ENCODE measurements at regions not wholly inside any gene's neighbourhood (a gene's known extent, or its start where the extent isn't known, plus 50 kb on each side); places are given as distances from the start of the nearest gene placed in this dataset.

DNA sequence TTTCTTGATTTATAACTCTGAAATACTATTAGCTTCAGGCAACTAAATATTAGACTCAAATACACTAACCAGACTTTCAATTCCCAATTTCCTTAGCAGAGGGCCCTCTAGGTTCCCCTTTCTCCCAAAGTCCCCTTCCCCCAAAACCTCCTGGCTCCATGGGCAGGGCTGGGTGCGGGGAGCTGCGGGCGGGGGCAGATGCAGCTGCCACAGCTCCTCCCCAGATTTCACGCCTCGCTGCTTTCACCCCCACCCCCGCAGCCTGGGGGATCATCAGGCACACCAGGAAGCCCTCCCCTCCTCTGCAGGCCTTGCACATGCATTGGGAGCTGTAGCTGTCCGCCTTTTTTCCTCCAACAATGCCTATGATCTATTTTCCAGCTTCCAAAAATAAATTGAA, 82.8 kb upstream of the SPATA31C2 start:
- no peak for DNase-seq

DNA sequence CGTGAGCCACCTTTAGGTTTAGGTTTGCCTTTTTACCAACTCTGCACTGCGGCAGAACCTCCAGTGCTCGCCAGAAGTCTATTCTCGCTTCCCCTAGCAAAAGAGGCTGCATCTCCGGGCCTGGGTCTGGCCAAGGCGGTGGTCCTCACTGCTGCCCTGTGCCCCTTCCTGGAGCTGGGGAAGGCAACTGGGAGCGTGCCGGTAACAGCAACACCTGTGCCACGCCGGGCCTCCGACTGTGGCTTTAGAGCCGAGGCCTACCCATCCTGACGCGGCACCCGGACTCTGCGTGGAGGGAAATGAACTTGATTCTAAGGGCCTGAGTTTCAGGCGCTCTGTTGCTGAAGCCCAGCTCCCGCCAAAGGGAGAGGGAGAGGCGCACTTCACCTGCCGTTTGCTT, 82.4 kb upstream of the SPATA31C2 start:
- DNase-seq = no peak

DNA sequence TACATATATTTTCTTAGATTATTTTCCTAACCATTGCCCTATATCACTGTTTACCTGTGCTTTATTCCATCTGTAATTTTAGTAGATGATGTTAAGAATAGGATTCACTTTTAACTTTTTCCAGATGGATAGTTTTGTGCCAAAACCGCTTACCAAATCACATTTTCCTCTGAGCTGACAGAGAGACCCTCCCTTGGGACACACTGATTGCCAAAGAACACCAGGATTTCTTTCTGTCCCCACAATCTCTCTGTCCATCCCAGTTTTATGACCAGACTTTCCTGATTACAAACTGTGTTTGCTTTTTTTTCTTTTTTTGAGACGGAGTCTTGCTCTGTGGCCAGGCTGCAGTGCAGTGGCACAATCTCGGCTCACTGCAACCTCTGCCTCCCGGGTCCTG, 81.3 kb upstream of the SPATA31C2 start:
- DNase-seq = no peak

DNA sequence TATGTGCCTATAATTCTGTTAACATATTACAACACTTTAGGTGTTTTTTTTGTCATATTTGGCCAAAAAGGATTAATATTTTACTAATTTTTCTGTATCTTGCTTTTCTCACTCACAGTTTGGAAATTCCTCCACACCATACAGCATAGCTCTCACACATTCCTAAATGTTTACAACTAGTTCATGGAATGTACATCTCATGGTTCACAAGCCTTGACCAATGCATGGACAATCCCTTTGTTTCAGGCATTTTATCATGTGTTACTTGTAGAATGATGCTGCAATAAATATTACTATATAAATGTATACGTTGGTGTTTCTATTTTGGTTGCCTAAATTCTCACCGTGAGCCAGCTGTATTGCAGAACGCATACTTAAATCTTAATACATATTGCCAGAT, 80.5 kb upstream of the SPATA31C2 start:
- DNase-seq = no peak

DNA sequence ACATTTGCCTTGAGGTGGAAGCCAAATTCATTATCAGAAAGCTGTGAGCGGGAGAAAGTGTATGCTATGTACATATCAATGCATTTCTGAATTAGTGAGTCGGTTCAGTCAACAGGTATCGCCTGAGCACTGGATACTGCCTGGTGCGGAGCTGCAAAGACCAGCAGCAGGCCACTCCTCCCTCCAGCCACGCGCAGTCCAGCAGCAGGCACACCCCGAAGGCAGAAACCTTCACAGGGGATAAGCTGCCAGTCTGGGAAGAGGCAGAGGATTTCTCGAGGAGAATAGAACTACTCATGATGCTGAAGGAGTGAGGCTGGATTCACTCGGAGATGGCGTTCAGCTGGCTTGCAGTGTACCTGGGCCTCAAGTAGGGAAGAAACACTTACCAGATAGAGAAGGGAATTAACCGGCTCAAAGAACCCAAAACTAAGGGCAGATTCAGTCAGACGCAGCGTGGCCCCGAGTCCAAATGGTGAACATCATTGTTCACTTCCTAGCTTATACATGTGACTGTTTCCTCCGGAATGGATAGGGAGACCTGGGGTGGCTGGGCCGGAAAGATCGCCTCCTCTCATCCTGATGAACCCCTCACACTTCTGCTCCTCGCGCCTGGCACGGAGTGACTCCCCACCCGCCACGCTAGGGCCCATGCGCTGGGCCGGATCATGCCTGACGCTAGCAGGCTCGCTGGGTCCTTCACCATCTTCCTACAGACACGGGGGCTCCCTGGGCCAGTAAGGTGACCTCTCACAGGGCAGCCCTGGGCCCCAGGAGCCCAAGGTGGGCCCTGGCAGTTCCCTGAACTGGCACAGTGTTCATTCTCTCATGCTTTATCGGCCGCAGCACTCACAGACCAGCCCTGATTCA, 78.1 kb upstream of the SPATA31C2 start:
- DNase-seq = no peak

DNA sequence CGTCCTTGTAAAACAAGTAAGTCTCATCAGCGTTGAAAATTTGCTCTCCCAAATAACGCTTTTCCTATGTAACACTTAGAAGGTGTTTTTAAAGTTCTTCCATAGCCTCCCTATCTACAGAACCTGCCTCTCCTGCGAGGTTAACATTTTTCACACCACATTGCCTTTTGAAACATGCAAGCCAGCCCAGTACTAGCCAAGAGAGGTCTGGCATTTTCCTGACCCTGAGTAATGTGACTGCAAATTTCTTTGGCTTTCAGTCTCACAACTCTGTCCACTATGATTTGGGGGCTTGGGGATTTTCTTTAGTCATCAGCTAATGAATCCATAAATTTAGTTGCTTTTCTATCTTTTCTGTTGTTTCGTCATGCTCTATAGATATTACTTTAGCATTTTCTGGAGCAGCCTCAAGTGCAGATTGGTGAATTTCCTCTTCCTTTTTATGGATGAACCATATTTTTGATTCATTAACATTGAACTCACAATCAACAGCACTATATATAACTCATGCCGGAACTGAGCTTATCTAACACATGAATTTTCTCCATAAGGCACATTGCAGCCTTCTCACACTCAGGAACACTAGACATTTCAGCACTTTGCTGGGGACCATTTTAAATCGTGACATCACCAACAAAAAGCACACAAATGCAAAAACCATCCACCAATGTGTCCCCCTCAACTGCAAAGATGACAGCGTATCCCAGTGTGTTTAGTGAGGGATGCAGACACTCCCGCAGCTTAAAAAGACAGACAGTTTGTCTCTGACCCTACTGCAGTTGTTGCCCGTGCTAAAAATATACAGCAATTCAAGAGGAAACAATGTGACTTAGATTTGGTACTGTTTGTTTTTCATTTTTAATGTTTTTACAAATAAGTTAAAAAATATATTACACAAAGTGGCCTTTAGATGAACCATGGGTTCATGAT, 77.2 kb upstream of the SPATA31C2 start:
- DNase-seq = no peak

DNA sequence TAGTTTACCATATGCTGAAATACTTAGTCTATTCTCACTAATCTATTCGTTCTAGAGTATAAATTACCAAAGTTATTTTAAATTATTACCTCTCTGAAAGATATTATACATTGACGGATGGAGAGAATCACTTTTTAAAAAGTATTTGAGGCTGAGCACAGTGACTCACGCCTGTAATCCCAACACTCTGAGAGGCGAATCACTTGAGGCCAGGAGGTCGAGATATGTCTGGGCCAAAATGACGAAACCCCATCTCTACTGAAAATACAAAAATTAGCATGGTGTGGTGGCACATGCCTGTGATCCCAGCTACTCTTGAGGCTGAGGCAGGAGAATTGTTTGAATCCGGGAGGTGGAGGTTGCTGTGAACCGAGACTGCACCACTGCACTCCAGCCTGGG, 64.0 kb upstream of the SPATA31C2 start:
- DNase-seq = no peak

DNA sequence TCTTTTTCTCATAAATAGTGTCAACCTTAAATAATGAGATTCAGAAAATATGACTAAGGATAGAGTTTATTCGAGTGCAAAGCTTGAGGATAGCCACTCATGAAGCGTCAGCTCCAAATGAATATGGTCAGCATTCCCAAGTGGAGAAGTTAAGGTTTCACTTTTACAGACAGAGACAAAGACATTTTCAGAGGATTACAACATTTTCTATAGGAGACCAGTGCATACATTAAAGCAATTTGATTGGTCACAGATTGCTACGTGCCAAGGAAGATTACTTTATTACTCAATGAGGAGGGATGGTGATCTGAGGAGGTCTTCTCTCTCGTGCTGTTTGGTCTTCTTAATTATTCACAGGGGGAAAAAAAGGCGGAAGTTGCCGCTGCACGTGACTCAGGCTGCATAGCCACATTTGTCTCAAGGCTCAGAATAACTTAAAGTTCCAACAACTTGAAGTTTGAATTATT, 60.1 kb upstream of the SPATA31C2 start:
- DNase-seq = no peak

DNA sequence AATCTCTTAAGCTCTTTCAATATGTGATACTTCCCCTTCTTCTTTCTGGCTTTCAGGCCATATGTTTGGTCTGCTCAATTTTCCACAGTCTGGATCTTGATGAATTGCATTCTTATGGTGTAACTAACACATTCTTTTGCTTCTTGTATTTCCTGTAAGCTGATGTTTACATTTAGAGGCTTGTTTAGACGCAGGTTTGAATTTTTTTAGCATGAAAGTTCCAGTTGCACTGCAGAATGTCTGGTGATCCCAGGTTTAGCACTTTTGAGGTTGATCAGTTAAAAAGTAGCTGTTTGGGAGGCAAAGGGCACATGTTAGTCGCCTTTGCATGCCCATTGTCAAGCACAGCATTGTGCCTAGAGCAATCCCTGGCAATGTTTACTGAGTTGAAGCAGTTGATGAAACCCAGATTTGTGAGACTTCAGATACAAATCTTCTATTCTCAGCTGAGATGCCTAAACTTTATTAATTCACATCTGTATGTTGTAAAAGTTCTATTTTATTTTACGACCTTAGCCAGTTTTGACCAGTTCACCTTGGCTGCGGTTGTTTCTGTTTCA, 59.6 kb upstream of the SPATA31C2 start:
- no peak for DNase-seq

DNA sequence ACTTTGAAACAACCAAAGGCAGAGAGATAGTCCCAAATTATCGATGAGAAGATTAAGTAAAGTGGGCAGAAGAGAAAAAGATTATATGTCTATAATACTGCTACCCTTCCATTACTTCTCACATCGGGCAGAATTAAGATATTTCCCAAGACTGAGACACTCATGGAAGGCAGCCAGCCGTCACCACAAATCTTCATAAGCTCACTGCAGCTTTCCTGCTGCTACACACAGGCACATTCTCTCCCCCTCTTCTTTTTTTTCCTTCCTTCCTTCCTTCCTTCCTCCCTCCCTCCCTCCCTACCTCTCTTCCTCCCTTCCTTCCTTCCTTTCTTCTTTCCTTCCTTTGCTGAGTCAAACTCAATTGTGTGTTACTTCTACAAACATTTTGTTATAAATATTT, 58.7 kb upstream of the SPATA31C2 start:
- DNase-seq = no peak

DNA sequence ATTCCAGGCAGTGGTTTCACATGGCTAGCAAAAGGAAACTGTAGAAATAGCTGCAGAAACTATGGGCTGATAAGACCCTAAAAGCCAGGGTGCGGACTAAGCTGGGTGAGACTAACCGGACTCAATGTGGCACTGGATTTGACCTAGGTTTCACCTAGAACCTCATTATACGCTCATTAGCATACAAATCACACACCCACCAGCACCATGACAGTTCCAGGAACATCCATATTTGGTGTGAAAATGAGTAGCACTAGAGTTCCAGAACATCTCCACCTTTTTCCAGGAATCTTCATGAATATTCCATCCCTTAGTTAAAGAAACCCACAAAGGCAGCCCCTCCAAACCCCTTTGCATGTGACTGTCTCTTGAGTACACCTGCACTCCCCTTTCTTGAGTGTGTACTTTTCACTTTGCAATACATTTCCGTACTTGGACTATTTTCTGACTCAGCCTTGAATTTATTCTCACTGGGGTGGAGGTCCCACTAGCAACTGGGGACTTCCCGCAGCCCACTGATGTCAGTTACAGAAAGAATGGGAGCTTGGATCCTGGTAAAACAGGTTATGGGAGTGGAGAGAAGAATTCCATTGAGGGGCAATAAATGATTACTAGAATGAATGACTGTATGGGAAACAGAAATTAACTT, 58.0 kb upstream of the SPATA31C2 start:
- DNase-seq = no peak

DNA sequence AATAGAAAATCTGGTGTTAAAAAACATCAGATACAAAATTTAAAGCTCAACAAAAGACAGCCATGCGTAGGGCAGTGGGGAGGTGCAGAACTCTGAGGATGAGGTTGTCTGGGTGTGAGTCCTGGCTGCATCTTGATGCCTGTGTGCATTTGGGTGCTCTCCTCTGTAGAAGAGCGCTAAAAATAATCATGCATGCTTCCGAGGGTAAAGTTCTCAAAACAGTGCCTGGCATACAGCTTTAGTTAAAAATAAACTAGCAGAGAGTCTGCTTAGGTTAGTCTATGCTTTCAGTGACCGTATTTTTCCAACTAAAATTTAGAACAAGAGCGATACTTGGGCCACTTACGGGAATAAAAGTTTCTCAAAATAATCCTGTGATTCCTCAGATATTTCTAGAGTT, 55.5 kb upstream of the SPATA31C2 start:
- no peak for DNase-seq

DNA sequence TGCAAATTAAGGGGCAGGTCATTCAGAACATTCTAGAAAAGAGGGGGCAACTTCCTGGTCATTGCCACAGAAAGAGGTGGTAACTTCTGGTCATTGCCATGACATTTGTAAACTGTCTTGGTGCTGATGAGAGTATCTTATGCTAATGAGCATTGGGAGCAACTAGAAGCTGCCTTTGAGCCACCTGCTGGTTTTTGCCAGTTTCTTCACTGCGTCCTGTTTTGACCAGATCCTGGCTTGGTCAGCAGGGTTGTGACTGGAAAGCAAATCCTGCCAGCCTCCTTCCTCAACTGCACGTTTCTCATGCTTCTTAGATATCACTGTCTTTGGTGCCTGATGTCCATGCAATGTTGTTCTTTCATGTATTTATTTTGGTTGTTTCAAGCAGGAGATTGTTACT, 53.2 kb upstream of the SPATA31C2 start:
- DNase-seq = no peak

DNA sequence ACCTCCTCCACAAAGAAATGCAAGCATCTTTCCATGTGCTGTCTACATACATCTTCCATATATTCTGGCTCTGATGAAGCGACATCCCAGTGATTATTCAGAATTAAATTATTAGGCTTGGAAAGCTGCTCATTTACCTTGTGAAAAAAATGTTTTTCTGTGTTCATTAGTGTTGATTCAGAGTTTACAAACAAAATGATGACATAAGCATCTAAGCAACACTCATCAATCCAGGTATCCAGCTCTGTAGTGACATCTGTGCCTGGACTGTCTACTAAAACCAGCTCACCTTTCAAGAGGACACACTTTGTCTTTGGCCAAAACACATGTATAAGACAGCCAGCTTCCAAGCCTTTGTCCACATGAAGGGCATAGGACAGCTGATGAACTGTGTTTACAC, 51.1 kb upstream of the SPATA31C2 start:
- no peak for DNase-seq
